ENCODE measurements at regions not wholly inside any gene's neighbourhood (a gene's known extent, or its start where the extent isn't known, plus 50 kb on each side); places are given as distances from the start of the nearest gene placed in this dataset.
A peak's percentile ranks its signal among the peaks of the same experiment; 100 is the strongest.

DNA sequence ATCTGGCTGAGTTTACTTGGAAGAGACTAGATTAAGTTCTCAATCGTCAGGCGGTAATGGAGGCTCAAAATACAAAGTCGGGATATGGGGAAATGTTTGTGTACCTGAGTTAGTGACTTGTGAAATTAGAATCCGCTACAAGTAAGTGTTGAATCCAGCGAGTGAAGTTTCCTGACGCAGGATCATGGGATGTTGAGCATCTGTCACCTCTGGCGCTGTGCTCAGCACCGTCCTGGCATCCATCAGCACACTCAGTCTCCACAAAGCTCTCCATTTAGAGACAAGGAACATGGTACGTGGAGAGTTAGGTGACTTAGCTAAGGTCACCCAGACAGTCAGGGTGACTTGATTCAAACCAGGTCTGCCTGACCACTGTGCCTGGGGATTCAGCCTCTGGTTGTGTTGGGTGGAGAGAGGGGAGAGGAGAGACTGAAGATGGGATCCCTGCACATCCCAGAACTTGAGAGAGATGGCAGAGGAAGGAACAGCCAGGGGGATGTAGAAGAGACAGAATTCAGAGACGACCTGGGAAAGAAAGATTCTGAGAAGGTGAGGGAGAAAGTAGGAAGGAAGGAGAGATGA is 251.2 kb downstream of the ACKR3 start:
- 91 to 95% (median 92%) methylated on average over 10 of the region's 10 CpGs for WGBS, 5 donors
- H3K4me3 ChIP-seq = no peak overlapping the region
- intact Hi-C loops (cut with DNase I; ENCODE audit: low total_unique reads) = no loop called here
- H3K36me3 ChIP-seq = no peaks in the 10 kb centered on the region
- H3K9me3 ChIP-seq = peaks cover 0 to 7% (median 2%) of the 10 kb centered on the region in 4 donors
- H3K27me3 ChIP-seq = peaks cover 0 to 6% (median 0%) of the 10 kb centered on the region in 3 donors
- H3K27ac ChIP-seq = no peak overlapping the region
- DNase-seq = no peak
- no peak for TF ChIP-seq EP300 (IDR thresholded peaks at IDR 0.05)
- TF ChIP-seq, protein P1, sequence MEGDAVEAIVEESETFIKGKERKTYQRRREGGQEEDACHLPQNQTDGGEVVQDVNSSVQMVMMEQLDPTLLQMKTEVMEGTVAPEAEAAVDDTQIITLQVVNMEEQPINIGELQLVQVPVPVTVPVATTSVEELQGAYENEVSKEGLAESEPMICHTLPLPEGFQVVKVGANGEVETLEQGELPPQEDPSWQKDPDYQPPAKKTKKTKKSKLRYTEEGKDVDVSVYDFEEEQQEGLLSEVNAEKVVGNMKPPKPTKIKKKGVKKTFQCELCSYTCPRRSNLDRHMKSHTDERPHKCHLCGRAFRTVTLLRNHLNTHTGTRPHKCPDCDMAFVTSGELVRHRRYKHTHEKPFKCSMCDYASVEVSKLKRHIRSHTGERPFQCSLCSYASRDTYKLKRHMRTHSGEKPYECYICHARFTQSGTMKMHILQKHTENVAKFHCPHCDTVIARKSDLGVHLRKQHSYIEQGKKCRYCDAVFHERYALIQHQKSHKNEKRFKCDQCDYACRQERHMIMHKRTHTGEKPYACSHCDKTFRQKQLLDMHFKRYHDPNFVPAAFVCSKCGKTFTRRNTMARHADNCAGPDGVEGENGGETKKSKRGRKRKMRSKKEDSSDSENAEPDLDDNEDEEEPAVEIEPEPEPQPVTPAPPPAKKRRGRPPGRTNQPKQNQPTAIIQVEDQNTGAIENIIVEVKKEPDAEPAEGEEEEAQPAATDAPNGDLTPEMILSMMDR (IDR thresholded peaks at IDR 0.05) = no peak
- no peak for TF ChIP-seq POLR2A (IDR thresholded peaks at IDR 0.05)
- no peak for TF ChIP-seq POLR2AphosphoS5 (IDR thresholded peaks at IDR 0.05)
- H3K4me1 ChIP-seq = peaks cover 0 to 24% (median 13%) of the 10 kb centered on the region in 4 donors

DNA sequence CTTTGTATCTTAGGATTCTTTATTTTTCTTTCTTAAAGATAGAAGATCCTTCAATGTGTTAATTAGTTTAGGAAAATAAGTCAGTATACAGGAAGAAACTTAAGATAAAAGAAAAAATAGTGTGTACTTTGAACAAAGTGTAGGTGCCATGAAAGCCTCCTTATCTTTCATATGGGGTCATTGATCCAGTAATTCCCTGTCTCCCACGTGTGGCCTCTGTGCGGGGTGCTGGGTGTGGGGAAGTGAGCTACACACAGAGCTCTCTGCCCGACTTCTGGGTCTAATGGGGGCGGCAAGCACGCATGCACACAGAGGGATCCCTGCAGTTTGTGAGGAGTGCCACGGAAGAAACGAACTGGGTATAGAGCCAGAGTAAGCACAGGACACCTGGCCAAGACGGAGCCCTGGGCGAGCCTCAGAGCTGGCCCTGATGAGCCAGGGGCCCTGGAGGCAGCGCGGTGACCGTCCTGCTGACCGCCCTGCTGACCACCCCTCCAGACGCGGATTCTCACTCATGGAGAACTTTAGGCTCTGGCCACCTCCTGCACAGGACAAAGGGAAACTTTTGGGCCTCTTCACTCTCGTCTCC is 253.5 kb downstream of the ACKR3 start:
- Histone ChIP-seq H3K27ac (no peak overlapping the region), H3K27me3 (peaks cover 0 to 3% (median 0%) of the 10 kb centered on the region in 3 donors), H3K36me3 (no peaks in the 10 kb centered on the region), H3K4me1 (peaks cover 0 to 29% (median 15%) of the 10 kb centered on the region in 4 donors), H3K4me3 (no peak overlapping the region), H3K9me3 (peaks cover 0 to 7% (median 2%) of the 10 kb centered on the region in 4 donors)
- peak in 1 of 2 donors; percentile 17 for DNase-seq
- no peak for TF ChIP-seq POLR2A (IDR thresholded peaks at IDR 0.05)
- no peak for TF ChIP-seq POLR2AphosphoS5 (IDR thresholded peaks at IDR 0.05)
- no peak for TF ChIP-seq EP300 (IDR thresholded peaks at IDR 0.05)
- TF ChIP-seq, protein P1 (IDR thresholded peaks at IDR 0.05) = no peak
- WGBS, 5 donors = 70 to 90% (median 86%) methylated on average over 16 of the region's 16 CpGs
- intact Hi-C loops (cut with DNase I; ENCODE audit: low total_unique reads) = no loop called here

DNA sequence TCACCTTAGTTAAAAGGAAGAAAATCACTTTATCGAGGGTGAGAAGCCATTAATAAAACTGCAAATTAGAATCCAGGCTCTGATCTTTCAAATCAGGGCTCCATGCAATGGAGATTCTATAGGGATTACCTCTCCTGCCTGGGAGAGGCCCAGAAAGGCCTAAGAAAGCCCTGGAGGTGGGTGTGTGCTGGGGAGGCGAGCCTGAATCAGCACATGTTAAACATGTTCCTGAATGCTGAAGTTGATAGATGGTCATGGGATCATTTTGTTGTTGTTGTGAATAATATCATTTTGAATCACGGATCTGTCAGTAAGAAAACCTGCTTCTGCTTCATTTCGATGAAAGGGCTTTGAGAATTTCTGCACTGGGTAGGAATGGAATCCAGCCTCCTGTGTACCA is 254.3 kb downstream of the ACKR3 start:
- DNase-seq = no peak
- Histone ChIP-seq H3K4me3 (no peak overlapping the region), H3K9me3 (peaks cover 0 to 7% (median 2%) of the 10 kb centered on the region in 4 donors), H3K27ac (no peak overlapping the region), H3K4me1 (peaks cover 0 to 32% (median 15%) of the 10 kb centered on the region in 4 donors), H3K27me3 (no peaks in the 10 kb centered on the region), H3K36me3 (no peaks in the 10 kb centered on the region)
- no peak for TF ChIP-seq EP300 (IDR thresholded peaks at IDR 0.05)
- no peak for TF ChIP-seq POLR2A (IDR thresholded peaks at IDR 0.05)
- intact Hi-C loops (cut with DNase I; ENCODE audit: low total_unique reads) = no loop called here
- WGBS, 5 donors = 61 to 80% (median 77%) methylated on average over 4 of the region's 4 CpGs

DNA sequence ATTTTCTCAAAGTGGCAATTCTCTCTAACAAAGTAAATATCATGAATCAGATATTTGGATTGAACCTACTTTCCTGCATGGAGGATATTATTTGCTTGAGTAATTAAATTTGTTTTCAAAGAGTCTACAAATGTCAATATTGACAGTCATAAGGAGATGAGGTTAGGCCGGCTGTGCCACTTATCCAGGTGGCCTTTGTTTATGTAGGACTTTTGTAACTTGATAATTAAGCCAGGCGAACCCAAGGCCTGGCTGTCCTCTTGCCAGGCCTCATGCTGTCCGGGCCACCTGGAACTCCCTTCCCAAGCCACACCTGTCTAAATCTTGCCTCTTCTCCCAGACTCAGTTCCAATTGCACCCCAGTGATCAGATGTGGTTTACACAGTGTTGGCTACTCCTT is 255.2 kb downstream of the ACKR3 start:
- DNase-seq = peak in 1 of 2 donors; percentile 77
- Histone ChIP-seq H3K36me3 (no peaks in the 10 kb centered on the region), H3K4me1 (peaks cover 0 to 32% (median 15%) of the 10 kb centered on the region in 4 donors), H3K9me3 (peaks cover 0 to 7% (median 2%) of the 10 kb centered on the region in 4 donors), H3K27me3 (no peaks in the 10 kb centered on the region), H3K4me3 (no peak overlapping the region), H3K27ac (no peak overlapping the region)
- TF ChIP-seq, protein P1 (IDR thresholded peaks at IDR 0.05) = no peak
- TF ChIP-seq POLR2A (IDR thresholded peaks at IDR 0.05) = no peak
- TF ChIP-seq POLR2AphosphoS5 (IDR thresholded peaks at IDR 0.05) = no peak
- no peak for TF ChIP-seq EP300 (IDR thresholded peaks at IDR 0.05)
- 26 to 57% (median 36%) methylated on average over 3 of the region's 3 CpGs for WGBS, 5 donors
- intact Hi-C loops (cut with DNase I; ENCODE audit: low total_unique reads) = no loop called here
